Esophagus squamous epithelium (tissue), 4 donors: ENCODE measurements at regions not wholly inside any gene's neighbourhood (a gene's known extent, or its start where the extent isn't known, plus 50 kb on each side); places are given as distances from the start of the nearest gene placed in this dataset.

ENCODE experiments used
- CTCF ChIP-seq, 6 experiments: fragments of 450-650 bp in 4 of 6; fragments of 200-600 bp in 2 of 6; sonication (generic) in 2 of 6; IDR thresholded peaks; one replicate each; pipeline ENCODE4 v1.5.1; 2016 to 2019; ENCODE audit warnings: antibody characterized with exemption in 6 of 6, mild to moderate bottlenecking in 4 of 6, moderate library complexity in 4 of 6
- POLR2A ChIP-seq, 4 donors: fragments of 450-650 bp; IDR thresholded peaks; one replicate each; pipeline ENCODE4 v1.6.1; 2017; ENCODE audit warnings: antibody characterized with exemption in 4 of 4, mild to moderate bottlenecking in 4 of 4, moderate library complexity in 3 of 4

DNA sequence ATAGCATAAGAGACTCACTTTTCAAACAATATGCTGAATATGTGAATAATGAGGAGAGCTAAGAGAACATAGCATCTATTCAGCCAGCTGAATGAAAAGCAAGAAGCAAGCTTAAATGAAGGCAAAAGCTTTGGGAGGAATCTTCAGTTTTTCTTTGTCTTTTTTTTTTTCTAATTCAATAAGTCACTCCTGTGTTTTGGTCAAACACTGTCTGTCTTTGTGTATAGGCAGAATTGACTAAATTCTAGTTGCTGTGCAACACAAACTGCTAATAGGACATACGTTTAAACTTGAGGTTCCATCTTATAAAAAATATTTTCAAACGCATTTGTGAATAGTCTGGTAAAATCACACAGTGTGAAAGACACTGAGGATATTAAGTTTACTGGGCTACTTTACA is 156.9 kb upstream of the KCNN2 start:
- TF ChIP-seq CTCF (IDR thresholded peaks at IDR 0.05): no peak
- TF ChIP-seq POLR2A (IDR thresholded peaks at IDR 0.05): no peak
